IMR-90 (cell line): ENCODE measurements at regions not wholly inside any gene's neighbourhood (a gene's known extent, or its start where the extent isn't known, plus 50 kb on each side); places are given as distances from the start of the nearest gene placed in this dataset.

Experiments used
- ATAC-seq: fragments of 200-7000 bp; cut with Tn5 transposase; 2 replicates; pipeline ENCODE4 v1.9.1; 2020; ENCODE audit warnings: low read depth, mild to moderate bottlenecking, moderate library complexity
- BruUV-seq: library from RNA; stranded (reverse); fragments of 400-500 nt; replicated peaks from 2 replicates; lab custom pipeline; 2021; lab: Mats Ljungman, UMichigan
- CTCF ChIA-PET: fragments of 300-600 bp; formaldehyde crosslinking; extraction: SDS; loops from one replicate; lab custom pipeline; 2021; ENCODE audit warnings: antibody characterized with exemption; lab: Yijun Ruan, JAX
- POLR2A ChIA-PET: fragments of 300-600 bp; sonication (Branson Sonifier 250); formaldehyde crosslinking; loops from one replicate; lab custom pipeline; 2022; ENCODE audit warnings: antibody characterized with exemption; ENCODE audit not compliant: unreplicated experiment; lab: Charles Lee
- DNase-seq: peaks from one replicate; pipeline ENCODE4 v3.0.0; 2013
- H2AFZ ChIP-seq: replicated peaks from 2 replicates; pipeline ENCODE3; 2013; ENCODE audit warnings: low read length, mild to moderate bottlenecking; ENCODE audit not compliant: poor library complexity
- H2AK5ac ChIP-seq: 2 replicates; pipeline ENCODE4 v1.6.1; 2013; ENCODE audit warnings: low read depth, low read length, inconsistent platforms
- H2AK9ac ChIP-seq: replicated peaks from 2 replicates; pipeline ENCODE3; 2013; ENCODE audit warnings: mild to moderate bottlenecking, low read depth, low read length, moderate library complexity; ENCODE audit not compliant: poor library complexity
- H2BK120ac ChIP-seq: 2 replicates; pipeline ENCODE4 v1.6.1; 2013; ENCODE audit warnings: low read depth, low read length, inconsistent platforms
- H2BK15ac ChIP-seq: 3 replicates; pipeline ENCODE4 v1.6.1; 2013; ENCODE audit warnings: low read depth, low read length, inconsistent platforms
- H2BK20ac ChIP-seq: 2 replicates; pipeline ENCODE4 v1.6.1; 2013; ENCODE audit warnings: low read depth, mild to moderate bottlenecking, inconsistent platforms, low read length, moderate library complexity
- H2BK5ac ChIP-seq: 2 replicates; pipeline ENCODE4 v1.6.1; 2013; ENCODE audit warnings: mild to moderate bottlenecking, low read depth, low read length, inconsistent platforms; ENCODE audit not compliant: poor library complexity, severe bottlenecking
- H3K14ac ChIP-seq: replicated peaks from 2 replicates; pipeline ENCODE4 v1.6.1; 2013; ENCODE audit warnings: low read depth, low read length, inconsistent platforms
- H3K18ac ChIP-seq: 2 replicates; pipeline ENCODE4 v1.6.1; 2013; ENCODE audit warnings: low read depth, low read length, control low read depth
- H3K23ac ChIP-seq: 2 replicates; pipeline ENCODE4 v1.6.1; 2013; ENCODE audit warnings: low read depth, low read length, inconsistent platforms
- H3K27ac ChIP-seq: 2 replicates; pipeline ENCODE4 v1.5.1; 2013; ENCODE audit warnings: mild to moderate bottlenecking, control low read depth, low read length; ENCODE audit not compliant: insufficient read depth
- H3K27me3 ChIP-seq: 2 replicates; pipeline ENCODE4 v1.6.1; 2013; ENCODE audit warnings: low read length; ENCODE audit not compliant: control insufficient read depth, insufficient read depth
- H3K36me3 ChIP-seq: 2 replicates; pipeline ENCODE4 v1.6.1; 2013; ENCODE audit warnings: low read length, mixed read lengths; ENCODE audit not compliant: control insufficient read depth, insufficient read depth
- H3K4ac ChIP-seq: 2 replicates; pipeline ENCODE4 v1.6.1; 2013; ENCODE audit warnings: low read depth, low read length, inconsistent platforms
- H3K4me1 ChIP-seq: 2 replicates; pipeline ENCODE4 v1.6.1; 2013; ENCODE audit warnings: low read length, mixed read lengths; ENCODE audit not compliant: control insufficient read depth, insufficient read depth
- H3K4me2 ChIP-seq: 2 replicates; pipeline ENCODE4 v1.6.1; 2013; ENCODE audit warnings: low read depth, mild to moderate bottlenecking, control low read depth, low read length, moderate library complexity
- H3K4me3 ChIP-seq: 2 replicates; pipeline ENCODE4 v1.5.1; 2013; ENCODE audit warnings: low read depth, mild to moderate bottlenecking, control low read depth, low read length, moderate library complexity; ENCODE audit not compliant: insufficient read depth
- H3K56ac ChIP-seq: 2 replicates; pipeline ENCODE4 v1.6.1; 2013; ENCODE audit warnings: low read length, inconsistent platforms; ENCODE audit not compliant: insufficient read depth; ENCODE audit errors: extremely low read depth
- H3K79me1 ChIP-seq, 2 experiments: 2 replicates each; pipeline ENCODE4 v1.6.1; 2013; ENCODE audit warnings: low read length in 2 of 2, inconsistent platforms in 1 of 2, low read depth in 1 of 2
- H3K9ac ChIP-seq: 2 replicates; pipeline ENCODE4 v1.6.1; 2013; ENCODE audit warnings: low read depth, low read length, control low read depth
- H3K9me1 ChIP-seq: 2 replicates; pipeline ENCODE4 v1.6.1; 2013; ENCODE audit warnings: low read length, inconsistent platforms; ENCODE audit not compliant: insufficient read depth
- H3K9me3 ChIP-seq: 2 replicates; pipeline ENCODE4 v1.6.1; 2013; ENCODE audit warnings: low read length; ENCODE audit not compliant: control insufficient read depth, insufficient read depth
- H4K20me1 ChIP-seq: 2 replicates; pipeline ENCODE4 v1.6.1; 2013; ENCODE audit warnings: low read length, inconsistent platforms; ENCODE audit not compliant: insufficient read depth
- H4K5ac ChIP-seq: 2 replicates; pipeline ENCODE4 v1.6.1; 2013; ENCODE audit warnings: mild to moderate bottlenecking, low read depth, low read length, control low read depth
- H4K8ac ChIP-seq, 2 experiments: 2 replicates each; pipeline ENCODE4 v1.6.1; 2013; ENCODE audit warnings: low read depth in 2 of 2, low read length in 2 of 2, control low read depth in 1 of 2, inconsistent platforms in 1 of 2
- H4K91ac ChIP-seq: 2 replicates; pipeline ENCODE4 v1.6.1; 2013; ENCODE audit warnings: low read depth, low read length, inconsistent platforms; ENCODE audit not compliant: insufficient read depth
- BHLHE40 ChIP-seq: fragments of 150-350 bp; IDR thresholded peaks from 2 replicates; pipeline ENCODE4 v1.6.1; 2016; ENCODE audit warnings: mild to moderate bottlenecking, low read depth, low read length
- CHD1 ChIP-seq: IDR thresholded peaks from 2 replicates; pipeline ENCODE4 v1.6.1; 2012; ENCODE audit warnings: low read depth, low read length, improper control_type of control experiment
- MAZ ChIP-seq: IDR thresholded peaks from 2 replicates; pipeline ENCODE4 v1.6.1; 2012; ENCODE audit warnings: low read depth, mild to moderate bottlenecking, low read length, improper control_type of control experiment, moderate library complexity, borderline replicate concordance
- NFE2L2 ChIP-seq: fragments of 150-350 bp; IDR thresholded peaks from 2 replicates; pipeline ENCODE4 v1.6.1; 2016; ENCODE audit warnings: low read depth, mild to moderate bottlenecking, low read length
- POLR2A ChIP-seq: IDR thresholded peaks from 2 replicates; pipeline ENCODE4 v1.6.1; 2012; ENCODE audit warnings: mild to moderate bottlenecking, low read depth, low read length
- RAD21 ChIP-seq: IDR thresholded peaks from 2 replicates; pipeline ENCODE4 v1.6.1; 2012; ENCODE audit warnings: low read length, improper control_type of control experiment
- SMC3 ChIP-seq: fragments of 150-350 bp; IDR thresholded peaks from 2 replicates; pipeline ENCODE4 v1.6.1; 2016; ENCODE audit warnings: low read depth, mild to moderate bottlenecking, antibody characterized with exemption, low read length, moderate library complexity
- WGBS, 2 experiments: methylation state at CpG; one replicate each; pipeline versions ENCODE4 v1.1.5 to v1.1.7; 2013; ENCODE audit warnings: missing lambda C conversion rate in 2 of 2; ENCODE audit not compliant: insufficient read length in 1 of 2; ENCODE audit errors: extremely low coverage in 2 of 2; 5-methylcytosine and 5-hydroxymethylcytosine counted together
- dilution Hi-C: fragments of 300-500 bp; cut with HindIII; formaldehyde crosslinking; loops from one replicate; pipeline ENCODE4 v1.14.3; 2018; ENCODE audit warnings: low sequenced_read_pairs; ENCODE audit not compliant: unreplicated experiment
- in situ Hi-C: fragments of 300-500 bp; cut with MboI; formaldehyde crosslinking; loops from 3 replicates; pipeline ENCODE4 v1.14.3; 2019; ENCODE audit warnings: low sequenced_read_pairs, inconsistent platforms, mixed read lengths
- intact Hi-C: fragments of 100-400 bp; cut with micrococcal nuclease; formaldehyde crosslinking; loops from 2 replicates; pipeline ENCODE4 v1.10.0; 2022
- TF ChIP-seq, protein P1 (sequence below): fragments of 150-350 bp; IDR thresholded peaks from 2 replicates; pipeline ENCODE4 v1.6.1; 2017; ENCODE audit warnings: mild to moderate bottlenecking, antibody characterized with exemption, low read length, low read depth
- TF ChIP-seq, protein P2 (sequence below): fragments of 150-350 bp; IDR thresholded peaks from 2 replicates; pipeline ENCODE4 v1.6.1; 2016; ENCODE audit warnings: low read depth, mild to moderate bottlenecking, low read length, moderate library complexity, borderline replicate concordance
- TF ChIP-seq, protein P3 (sequence below): conservative IDR thresholded peaks from 2 replicates; pipeline ENCODE4 v1.5.1; 2012; ENCODE audit warnings: mild to moderate bottlenecking, low read depth, low read length, improper control_type of control experiment

DNA sequence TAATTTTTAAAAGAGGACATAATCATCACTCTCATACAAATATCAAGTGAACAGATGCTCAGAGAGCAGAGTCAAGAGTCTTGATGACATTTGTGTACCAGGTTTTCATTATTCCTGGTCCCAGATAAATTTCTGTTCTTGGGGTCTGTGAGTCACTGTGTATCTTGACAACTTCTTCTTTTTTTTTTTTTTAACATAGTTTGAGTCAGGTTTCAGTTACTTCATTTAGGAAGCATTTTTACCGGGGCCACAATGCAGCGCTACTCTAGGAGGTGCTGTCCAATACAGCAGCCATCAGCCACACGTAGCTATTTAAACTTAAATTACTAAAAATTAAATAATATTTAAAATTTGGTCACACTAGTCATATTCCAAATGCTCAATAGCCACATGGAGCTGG is 188.1 kb upstream of the SAMSN1 start:
- no peak for TF ChIP-seq POLR2A
- TF ChIP-seq SMC3: no peak
- TF ChIP-seq CHD1: no peak
- TF ChIP-seq NFE2L2: no peak
- no peak for TF ChIP-seq MAZ
- TF ChIP-seq, protein P1, sequence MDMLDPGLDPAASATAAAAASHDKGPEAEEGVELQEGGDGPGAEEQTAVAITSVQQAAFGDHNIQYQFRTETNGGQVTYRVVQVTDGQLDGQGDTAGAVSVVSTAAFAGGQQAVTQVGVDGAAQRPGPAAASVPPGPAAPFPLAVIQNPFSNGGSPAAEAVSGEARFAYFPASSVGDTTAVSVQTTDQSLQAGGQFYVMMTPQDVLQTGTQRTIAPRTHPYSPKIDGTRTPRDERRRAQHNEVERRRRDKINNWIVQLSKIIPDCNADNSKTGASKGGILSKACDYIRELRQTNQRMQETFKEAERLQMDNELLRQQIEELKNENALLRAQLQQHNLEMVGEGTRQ: no peak
- no peak for TF ChIP-seq RAD21
- TF ChIP-seq, protein P2, sequence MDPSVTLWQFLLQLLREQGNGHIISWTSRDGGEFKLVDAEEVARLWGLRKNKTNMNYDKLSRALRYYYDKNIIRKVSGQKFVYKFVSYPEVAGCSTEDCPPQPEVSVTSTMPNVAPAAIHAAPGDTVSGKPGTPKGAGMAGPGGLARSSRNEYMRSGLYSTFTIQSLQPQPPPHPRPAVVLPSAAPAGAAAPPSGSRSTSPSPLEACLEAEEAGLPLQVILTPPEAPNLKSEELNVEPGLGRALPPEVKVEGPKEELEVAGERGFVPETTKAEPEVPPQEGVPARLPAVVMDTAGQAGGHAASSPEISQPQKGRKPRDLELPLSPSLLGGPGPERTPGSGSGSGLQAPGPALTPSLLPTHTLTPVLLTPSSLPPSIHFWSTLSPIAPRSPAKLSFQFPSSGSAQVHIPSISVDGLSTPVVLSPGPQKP: no peak
- no peak for TF ChIP-seq BHLHE40
- TF ChIP-seq, protein P3, sequence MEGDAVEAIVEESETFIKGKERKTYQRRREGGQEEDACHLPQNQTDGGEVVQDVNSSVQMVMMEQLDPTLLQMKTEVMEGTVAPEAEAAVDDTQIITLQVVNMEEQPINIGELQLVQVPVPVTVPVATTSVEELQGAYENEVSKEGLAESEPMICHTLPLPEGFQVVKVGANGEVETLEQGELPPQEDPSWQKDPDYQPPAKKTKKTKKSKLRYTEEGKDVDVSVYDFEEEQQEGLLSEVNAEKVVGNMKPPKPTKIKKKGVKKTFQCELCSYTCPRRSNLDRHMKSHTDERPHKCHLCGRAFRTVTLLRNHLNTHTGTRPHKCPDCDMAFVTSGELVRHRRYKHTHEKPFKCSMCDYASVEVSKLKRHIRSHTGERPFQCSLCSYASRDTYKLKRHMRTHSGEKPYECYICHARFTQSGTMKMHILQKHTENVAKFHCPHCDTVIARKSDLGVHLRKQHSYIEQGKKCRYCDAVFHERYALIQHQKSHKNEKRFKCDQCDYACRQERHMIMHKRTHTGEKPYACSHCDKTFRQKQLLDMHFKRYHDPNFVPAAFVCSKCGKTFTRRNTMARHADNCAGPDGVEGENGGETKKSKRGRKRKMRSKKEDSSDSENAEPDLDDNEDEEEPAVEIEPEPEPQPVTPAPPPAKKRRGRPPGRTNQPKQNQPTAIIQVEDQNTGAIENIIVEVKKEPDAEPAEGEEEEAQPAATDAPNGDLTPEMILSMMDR: no peak
- no peak overlapping the region for H3K56ac ChIP-seq
- H3K27me3 ChIP-seq: no peaks in the 10 kb centered on the region
- no peak overlapping the region for H3K9ac ChIP-seq
- H3K14ac ChIP-seq: no peak overlapping the region
- no peaks in the 10 kb centered on the region for H3K79me1 ChIP-seq
- no peak overlapping the region for H2AK9ac ChIP-seq
- H4K5ac ChIP-seq: no peak overlapping the region
- H2BK120ac ChIP-seq: no peak overlapping the region
- no peak overlapping the region for H2AFZ ChIP-seq
- H3K4me2 ChIP-seq: no peak overlapping the region
- ATAC-seq (no peak), DNase-seq (no peak)
- in situ Hi-C loops (no loop called here), intact Hi-C loops (no loop called here), dilution Hi-C loops (no loop called here)
- H4K8ac ChIP-seq: no peak overlapping the region
- H3K36me3 ChIP-seq: no peaks in the 10 kb centered on the region
- WGBS, 2 experiments: no CpG with 5 or more reads among the region's 3 CpGs
- H4K91ac ChIP-seq: no peak overlapping the region
- no peaks in the 10 kb centered on the region for H4K20me1 ChIP-seq
- H3K9me1 ChIP-seq: no peaks in the 10 kb centered on the region
- ChIA-PET CTCF (interaction anchor here (0.6 kb wide), 1 partner anchor 12 kb away, joined by 3 read pairs; no protein-coding TSS in a partner anchor), POLR2A (no interaction called here)
- no peak overlapping the region for H3K23ac ChIP-seq
- no peaks in the 10 kb centered on the region for H3K4me1 ChIP-seq
- no peaks in the 10 kb centered on the region for H3K9me3 ChIP-seq
- BruUV-seq: no TSS peak
- no peak overlapping the region for H3K4ac ChIP-seq
- H2AK5ac ChIP-seq: no peak overlapping the region
- H3K4me3 ChIP-seq: no peak overlapping the region
- H2BK15ac ChIP-seq: no peak overlapping the region
- H2BK5ac ChIP-seq: no peak overlapping the region
- no peak overlapping the region for H3K18ac ChIP-seq
- H3K27ac ChIP-seq: no peak overlapping the region
- no peak overlapping the region for H2BK20ac ChIP-seq
